ENCODE measurements at regions not wholly inside any gene's neighbourhood (a gene's known extent, or its start where the extent isn't known, plus 50 kb on each side); places are given as distances from the start of the nearest gene placed in this dataset.

- TF ChIP-seq NR2C2 (CRISPR knock-in tag; IDR thresholded peaks at IDR 0.05; ENCODE audit: borderline replicate concordance) (no peak), EP300 (IDR thresholded peaks at IDR 0.05; ENCODE audit: low read depth in 2 of 2, low read length in 2 of 2) (no peak), EP300 (CRISPR knock-in tag; IDR thresholded peaks at IDR 0.05; ENCODE audit: borderline replicate concordance) (no peak)
These were observed 355.3 kb upstream of the ZNF385D start for GRCh38 chr3:22106213-22106896.

Measured in HepG2 (cell line).